Naive thymus-derived CD8-positive, alpha-beta T cell (primary cell): ENCODE measurements at regions not wholly inside any gene's neighbourhood (a gene's known extent, or its start where the extent isn't known, plus 50 kb on each side); places are given as distances from the start of the nearest gene placed in this dataset.
A peak's percentile ranks its signal among the peaks of the same experiment; 100 is the strongest.
"Not testable (repeated sequence)": the region's sequence is repeated elsewhere in the genome, so short reads cannot be mapped to it uniquely, and the experiment has no call there.

Experiments
- ATAC-seq, 2 donors: fragments of 150-1000 bp; cut with Tn5 transposase in 1 of 2; sonication (Bioruptor Pico), chemical (Tn5 transposase) in 1 of 2; 1 replicate in 1 of 2; 2 replicates in 1 of 2; pipeline ENCODE4 v1.10.0; 2021; ENCODE audit warnings: mild to moderate bottlenecking in 2 of 2, moderate library complexity in 2 of 2
- POLR2A ChIA-PET: fragments of 350-600 bp; sonication (Branson Sonifier 250); formaldehyde crosslinking; loops from one replicate; lab custom pipeline; 2021; ENCODE audit warnings: antibody characterized with exemption; lab: Charles Lee
- DNase-seq, 10 donors: peaks; one replicate each; pipeline versions ENCODE4 v3.0.0 to v3.0.0-alpha.2; 2020 to 2022
- H3K27ac Mint-ChIP-seq, 10 donors: one replicate each; pipeline ENCODE4 v1.8.0; 2020 to 2022; ENCODE audit warnings: mild to moderate bottlenecking in 10 of 10, mixed read lengths in 10 of 10, moderate library complexity in 4 of 10, inconsistent platforms in 1 of 10
- H3K27me3 Mint-ChIP-seq, 5 donors: one replicate each; pipeline ENCODE4 v1.8.0; 2021 to 2022; ENCODE audit warnings: mixed read lengths in 5 of 5
- H3K36me3 Mint-ChIP-seq, 3 donors: one replicate each; pipeline ENCODE4 v1.8.0; 2020 to 2022; ENCODE audit warnings: mixed read lengths in 3 of 3, mild to moderate bottlenecking in 2 of 3, inconsistent platforms in 1 of 3
- H3K4me1 Mint-ChIP-seq, 4 donors: one replicate each; pipeline ENCODE4 v1.8.0; 2021 to 2022; ENCODE audit warnings: mixed read lengths in 4 of 4
- H3K4me3 Mint-ChIP-seq, 10 donors: one replicate each; pipeline ENCODE4 v1.8.0; 2020 to 2022; ENCODE audit warnings: mild to moderate bottlenecking in 10 of 10, mixed read lengths in 10 of 10, moderate library complexity in 6 of 10, inconsistent platforms in 1 of 10
- H3K9me3 Mint-ChIP-seq, 9 donors: one replicate each; pipeline ENCODE4 v1.8.0; 2020 to 2022; ENCODE audit warnings: mixed read lengths in 9 of 9, mild to moderate bottlenecking in 3 of 9, inconsistent platforms in 1 of 9, moderate library complexity in 1 of 9

DNA sequence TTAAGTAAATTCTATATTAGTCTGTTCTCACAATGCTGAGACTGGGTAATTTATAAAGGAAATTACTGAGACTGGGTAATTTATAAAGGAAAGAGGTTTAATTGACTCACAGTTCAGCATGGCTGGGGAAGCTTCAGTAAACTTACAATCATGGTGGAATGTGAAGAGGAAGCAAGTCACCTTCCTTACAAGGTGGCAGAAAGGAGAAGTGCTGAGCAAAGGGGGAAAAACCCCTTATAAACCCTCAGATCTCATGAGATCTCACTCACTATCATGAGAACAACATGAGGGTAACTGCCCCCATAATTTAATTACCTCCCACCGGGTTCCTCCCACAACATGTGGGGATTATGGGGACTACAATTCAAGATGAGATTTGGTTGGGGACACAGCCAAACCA, 422.4 kb downstream of the TNS1 start:
- ATAC-seq, H3K27me3 Mint-ChIP-seq, H3K4me1 Mint-ChIP-seq, H3K4me3 Mint-ChIP-seq, H3K36me3 Mint-ChIP-seq, POLR2A ChIA-PET, H3K27ac Mint-ChIP-seq, H3K9me3 Mint-ChIP-seq, DNase-seq: not testable (repeated sequence)

DNA sequence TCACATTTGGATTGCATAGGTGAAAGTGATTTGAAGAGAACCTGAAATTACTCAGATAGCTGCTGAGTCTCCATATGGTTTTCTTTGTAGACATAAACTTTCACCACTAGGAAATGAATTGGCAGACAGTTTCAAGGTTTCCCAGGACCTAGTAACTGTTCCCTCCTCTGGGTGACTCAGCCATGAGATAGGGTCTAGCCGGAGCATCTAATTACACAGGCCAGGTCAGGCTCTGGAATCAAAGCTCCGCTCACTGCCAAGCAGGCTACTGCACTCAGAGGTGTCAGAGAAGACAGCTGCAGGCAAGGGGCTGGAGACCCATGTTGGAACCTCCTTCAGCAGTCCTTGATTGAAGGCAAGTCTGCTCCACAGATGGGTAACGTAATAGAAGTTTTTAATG, 429.2 kb downstream of the TNS1 start:
- Mint-ChIP-seq H3K27me3 (peaks cover 0 to 2% (median 0%) of the 10 kb centered on the region in 5 donors), H3K4me3 (no peak overlapping the region), H3K36me3 (peaks cover 6 to 18% (median 10%) of the 10 kb centered on the region in 3 donors), H3K9me3 (peaks cover 0 to 4% (median 0%) of the 10 kb centered on the region in 9 donors), H3K4me1 (peaks cover 0 to 2% (median 0%) of the 10 kb centered on the region in 4 donors), H3K27ac (no peak overlapping the region)
- no peak for ATAC-seq
- POLR2A ChIA-PET = no interaction called here
- no peak for DNase-seq

DNA sequence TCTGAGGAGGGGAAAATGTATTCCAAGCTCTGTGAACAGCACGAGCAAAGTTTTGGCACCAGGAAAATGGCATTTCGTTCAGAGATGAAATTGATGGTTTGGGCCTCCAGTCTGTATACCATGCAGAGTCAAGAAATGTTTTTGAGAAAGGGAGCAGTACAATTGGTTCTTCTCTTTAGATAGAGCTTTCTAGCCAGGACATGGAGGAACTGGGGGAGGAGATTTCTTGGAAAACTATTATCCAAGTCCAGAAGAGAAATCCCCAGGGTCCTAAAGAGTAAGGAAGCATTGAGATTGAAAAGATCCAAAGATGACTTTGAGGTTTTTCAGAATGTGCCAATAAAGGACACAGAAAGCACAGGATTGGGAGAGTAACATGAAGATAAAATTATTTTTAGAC, 432.4 kb downstream of the TNS1 start:
- Mint-ChIP-seq H3K9me3 (peaks cover 0 to 4% (median 0%) of the 10 kb centered on the region in 9 donors), H3K27me3 (no peaks in the 10 kb centered on the region), H3K4me3 (no peak overlapping the region), H3K27ac (no peak overlapping the region), H3K36me3 (peaks cover 6 to 21% (median 10%) of the 10 kb centered on the region in 3 donors), H3K4me1 (peaks cover 0 to 4% (median 0%) of the 10 kb centered on the region in 4 donors)
- ATAC-seq (no peak), DNase-seq (no peak)
- POLR2A ChIA-PET = no interaction called here

DNA sequence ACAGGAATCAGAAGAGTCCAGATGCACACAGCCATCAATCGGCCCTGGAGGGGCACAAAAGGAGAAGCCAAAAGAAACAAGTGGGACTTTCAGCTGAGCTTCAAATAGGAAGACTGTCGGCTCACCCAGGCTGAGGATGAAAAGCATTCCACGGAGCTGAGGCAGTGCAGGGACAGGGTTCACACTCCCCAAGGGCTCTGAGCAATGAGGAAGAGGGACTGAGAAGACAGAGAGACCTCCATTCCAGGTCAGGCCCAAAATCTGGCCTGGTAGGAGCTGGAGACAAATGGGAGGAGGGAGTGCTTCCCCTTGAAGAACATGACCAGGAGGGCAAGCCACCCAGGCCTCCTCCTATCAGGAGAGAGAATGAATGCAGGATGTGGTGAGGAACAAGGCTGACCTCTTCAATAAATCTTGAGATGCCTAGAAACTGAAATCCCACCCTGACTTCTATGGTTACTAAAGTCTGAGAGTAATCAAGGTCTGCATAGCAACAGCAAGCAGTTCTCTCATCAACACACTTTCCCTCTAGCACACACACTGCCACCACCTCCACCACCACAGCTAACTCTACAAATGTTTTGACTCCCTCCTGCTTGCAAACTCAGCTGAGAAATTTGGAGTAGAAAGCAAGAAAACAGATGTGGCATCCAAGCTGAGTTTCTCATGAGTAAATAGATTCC, 434.4 kb downstream of the TNS1 start:
- DNase-seq (no peak), ATAC-seq (no peak)
- H3K27me3 Mint-ChIP-seq = no peaks in the 10 kb centered on the region
- H3K9me3 Mint-ChIP-seq = peaks cover 0 to 3% (median 0%) of the 10 kb centered on the region in 9 donors
- H3K4me1 Mint-ChIP-seq = peaks cover 0 to 2% (median 0%) of the 10 kb centered on the region in 4 donors
- H3K27ac Mint-ChIP-seq = no peak overlapping the region
- H3K36me3 Mint-ChIP-seq = peaks cover 5 to 33% (median 8%) of the 10 kb centered on the region in 3 donors
- POLR2A ChIA-PET = no interaction called here
- H3K4me3 Mint-ChIP-seq = no peak overlapping the region

DNA sequence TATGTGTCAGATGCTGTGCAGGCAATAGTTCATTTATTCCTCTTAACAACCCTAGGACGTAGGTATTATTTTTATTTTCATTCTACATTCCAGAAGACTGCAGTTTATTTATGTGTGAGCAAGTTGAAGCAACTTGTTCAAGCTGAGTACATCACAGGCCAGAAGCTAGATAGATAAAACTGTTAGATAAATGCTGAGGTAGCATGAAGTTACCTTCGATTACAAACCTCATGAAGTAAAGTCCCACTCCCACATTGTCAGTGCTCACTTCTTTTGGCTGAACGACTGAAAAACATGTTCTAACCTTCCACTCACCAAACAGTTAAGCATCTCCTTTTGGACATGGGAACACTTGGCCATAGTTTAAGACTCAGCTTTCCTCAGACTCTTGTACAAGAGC, 439.2 kb downstream of the TNS1 start:
- Mint-ChIP-seq H3K9me3 (peaks cover 0 to 21% (median 14%) of the 10 kb centered on the region in 9 donors), H3K27me3 (no peaks in the 10 kb centered on the region), H3K4me3 (no peak overlapping the region), H3K27ac (no peak overlapping the region), H3K36me3 (peaks cover 11 to 46% (median 20%) of the 10 kb centered on the region in 3 donors), H3K4me1 (peaks cover 0 to 2% (median 0%) of the 10 kb centered on the region in 4 donors)
- DNase-seq = no peak
- POLR2A ChIA-PET = no interaction called here
- ATAC-seq = no peak

DNA sequence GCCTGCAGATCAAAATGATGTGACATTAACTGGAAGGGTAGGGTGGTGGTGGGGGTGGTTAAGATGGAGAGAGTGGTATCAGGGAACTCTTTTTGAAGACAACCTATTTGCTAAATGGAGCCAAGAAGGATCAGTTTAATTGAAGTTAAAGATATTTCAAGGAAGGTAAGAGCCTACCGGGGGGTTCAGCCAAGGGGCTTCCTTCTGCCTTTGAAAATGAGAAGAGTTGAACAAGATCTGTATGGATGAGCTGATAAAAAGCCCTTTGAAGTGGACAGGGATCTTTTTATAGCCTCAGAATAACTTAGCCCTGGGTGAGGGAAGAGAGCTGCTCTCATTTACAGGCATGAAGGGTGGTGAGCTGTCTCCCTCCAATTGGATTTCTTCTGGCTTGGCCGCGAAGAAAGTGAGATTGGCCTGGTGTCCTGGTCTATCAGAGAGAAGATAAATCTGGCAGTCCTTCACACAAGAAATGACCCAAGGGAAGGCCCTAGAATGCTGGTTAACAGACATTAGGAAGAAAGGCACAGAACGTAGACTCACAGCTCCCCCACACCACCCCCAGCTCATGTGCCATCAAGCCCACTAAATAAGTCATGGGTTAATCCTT, 439.8 kb downstream of the TNS1 start:
- no peak overlapping the region for H3K4me3 Mint-ChIP-seq

DNA sequence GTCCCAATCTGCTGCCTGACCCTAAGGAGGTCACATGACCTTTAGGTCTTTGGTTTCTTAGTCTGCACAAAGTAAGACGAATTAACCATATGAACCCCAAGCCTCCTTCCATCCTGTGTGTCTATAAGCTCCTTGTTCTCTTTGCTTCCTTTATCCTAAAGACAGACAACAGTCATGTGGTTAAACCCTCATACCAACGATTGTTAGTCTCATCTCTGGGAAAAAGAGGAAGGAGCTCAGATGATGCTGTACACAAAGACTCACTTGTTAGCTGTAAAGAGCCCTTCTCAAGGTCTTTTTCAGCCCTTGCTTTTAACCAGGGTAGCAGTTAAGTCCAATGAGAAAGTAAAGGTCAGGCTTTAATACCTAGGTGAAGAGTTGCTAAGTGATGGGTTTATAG, 443.7 kb downstream of the TNS1 start:
- H3K4me3 Mint-ChIP-seq = no peak overlapping the region
- no peak overlapping the region for H3K27ac Mint-ChIP-seq
- peaks cover 11 to 30% (median 20%) of the 10 kb centered on the region in 3 donors for H3K36me3 Mint-ChIP-seq
- peaks cover 0 to 21% (median 14%) of the 10 kb centered on the region in 9 donors for H3K9me3 Mint-ChIP-seq
- no peak for DNase-seq
- POLR2A ChIA-PET = no interaction called here
- ATAC-seq = no peak
- H3K27me3 Mint-ChIP-seq = no peaks in the 10 kb centered on the region
- H3K4me1 Mint-ChIP-seq = peaks cover 10 to 14% (median 13%) of the 10 kb centered on the region in 4 donors

More for the DNA sequence above, 439.8 kb downstream of the TNS1 start:
- Mint-ChIP-seq H3K27ac (no peak overlapping the region), H3K4me1 (peaks cover 0 to 5% (median 0%) of the 10 kb centered on the region in 4 donors), H3K9me3 (peaks cover 0 to 21% (median 14%) of the 10 kb centered on the region in 9 donors), H3K36me3 (peaks cover 13 to 45% (median 20%) of the 10 kb centered on the region in 3 donors), H3K27me3 (no peaks in the 10 kb centered on the region)
- DNase-seq (no peak), ATAC-seq (no peak)
- POLR2A ChIA-PET = no interaction called here

DNA sequence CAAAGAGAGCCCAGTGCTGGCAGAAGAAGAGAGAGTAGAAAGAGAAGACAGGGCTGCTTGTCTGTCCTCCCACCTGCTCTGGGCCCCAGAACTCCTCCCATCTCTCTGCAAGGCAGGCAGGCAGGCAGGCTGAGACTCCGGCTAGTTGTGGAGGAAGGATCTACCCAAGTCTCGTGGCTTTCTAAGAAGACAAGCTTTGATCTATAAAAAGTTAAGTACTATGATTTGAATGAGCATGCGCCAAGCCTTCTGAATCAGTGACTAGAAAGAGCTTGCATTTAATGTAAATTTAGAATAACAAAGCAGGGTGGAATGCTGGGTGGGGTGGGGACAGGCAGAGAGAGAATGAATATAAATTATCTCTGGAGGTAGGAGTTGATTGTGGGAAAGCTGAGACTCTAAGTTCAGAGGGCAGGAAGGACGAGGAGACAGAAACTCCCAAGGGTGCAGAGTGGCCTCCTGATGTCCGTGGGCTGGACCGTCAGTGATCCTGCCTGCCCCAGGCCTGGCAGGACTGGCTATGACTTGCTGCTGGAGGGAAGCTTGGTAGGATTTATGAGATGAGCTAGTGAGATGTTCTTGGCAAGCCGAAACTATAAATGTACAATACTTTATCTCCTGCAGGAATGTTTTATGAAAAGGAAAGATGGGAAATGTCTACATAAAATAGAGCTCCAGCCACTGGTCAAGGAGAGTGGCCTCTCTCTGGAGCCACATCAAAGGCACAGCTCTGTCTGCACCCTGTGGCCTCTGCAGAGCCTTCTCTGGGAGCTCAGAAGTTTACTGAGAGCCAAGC, 447.5 kb downstream of the TNS1 start:
- peak; percentile 54 to 65 for ATAC-seq
- no peaks in the 10 kb centered on the region for H3K27me3 Mint-ChIP-seq

DNA sequence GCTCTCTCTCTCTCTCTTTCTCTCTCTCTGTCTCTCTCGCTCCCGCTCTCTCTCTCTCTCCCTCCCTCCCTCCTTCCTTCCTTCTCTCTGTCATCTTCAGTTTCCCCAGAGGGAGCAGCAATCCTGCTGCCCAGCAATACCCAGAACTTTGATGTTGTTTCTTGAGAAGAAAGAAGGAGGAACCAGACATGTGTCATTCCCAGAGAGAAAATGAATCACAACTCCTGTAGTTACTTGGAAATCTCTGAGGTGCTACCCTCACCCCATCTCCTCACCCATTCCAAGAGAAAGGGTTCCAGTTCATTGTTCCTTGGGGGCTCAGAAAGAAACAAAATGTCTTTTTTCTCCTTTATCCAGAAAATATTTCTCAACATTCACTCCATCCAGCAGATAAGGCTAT, 449.1 kb downstream of the TNS1 start:
- Mint-ChIP-seq H3K4me1 (peaks cover 10 to 16% (median 13%) of the 10 kb centered on the region in 4 donors), H3K9me3 (no peaks in the 10 kb centered on the region), H3K4me3 (no peak overlapping the region), H3K36me3 (peaks cover 0 to 3% (median 2%) of the 10 kb centered on the region in 3 donors), H3K27me3 (no peaks in the 10 kb centered on the region), H3K27ac (peak overlapping the region in 4 of 10 donors; percentile 4 to 48 (median 34))
- POLR2A ChIA-PET = no interaction called here
- DNase-seq (no peak), ATAC-seq (no peak)

More for the DNA sequence above, 447.5 kb downstream of the TNS1 start:
- Mint-ChIP-seq H3K36me3 (peaks cover 0 to 3% (median 2%) of the 10 kb centered on the region in 3 donors), H3K9me3 (peaks cover 0 to 4% (median 0%) of the 10 kb centered on the region in 9 donors), H3K4me1 (peaks cover 10 to 16% (median 13%) of the 10 kb centered on the region in 4 donors), H3K4me3 (peak overlapping the region in 2 of 10 donors; percentile 15 to 21), H3K27ac (peak overlapping the region in 7 of 10 donors; percentile 9 to 68 (median 32))
- peak in 4 of 10 donors; percentile 5 to 31 (median 20) for DNase-seq
- POLR2A ChIA-PET = no interaction called here

DNA sequence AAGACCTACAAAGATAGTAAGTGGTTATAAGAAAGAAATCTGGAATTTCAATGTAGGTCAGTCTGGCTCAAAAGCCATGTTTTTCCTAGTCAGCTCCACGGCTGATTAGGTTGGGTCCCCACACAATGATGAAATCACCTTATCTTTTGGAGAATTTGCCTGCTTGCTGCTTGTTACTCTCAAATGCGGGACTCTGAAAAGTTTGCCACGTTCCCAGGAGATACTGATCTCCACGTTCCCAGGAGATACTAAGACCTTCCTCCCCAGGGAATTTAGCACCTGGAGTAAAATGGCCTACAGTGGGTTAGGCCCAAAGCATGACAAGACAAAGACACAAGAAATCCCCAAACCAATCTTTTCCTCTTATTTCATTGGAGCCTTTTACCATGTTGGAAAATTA, 449.6 kb downstream of the TNS1 start:
- H3K36me3 Mint-ChIP-seq = peaks cover 0 to 3% (median 0%) of the 10 kb centered on the region in 3 donors
- POLR2A ChIA-PET = no interaction called here
- no peaks in the 10 kb centered on the region for H3K27me3 Mint-ChIP-seq
- H3K4me3 Mint-ChIP-seq = no peak overlapping the region
- DNase-seq (no peak), ATAC-seq (no peak)
- H3K27ac Mint-ChIP-seq = peak overlapping the region in 1 of 10 donors; percentile 1
- H3K9me3 Mint-ChIP-seq = no peaks in the 10 kb centered on the region
- peaks cover 10 to 14% (median 13%) of the 10 kb centered on the region in 4 donors for H3K4me1 Mint-ChIP-seq

DNA sequence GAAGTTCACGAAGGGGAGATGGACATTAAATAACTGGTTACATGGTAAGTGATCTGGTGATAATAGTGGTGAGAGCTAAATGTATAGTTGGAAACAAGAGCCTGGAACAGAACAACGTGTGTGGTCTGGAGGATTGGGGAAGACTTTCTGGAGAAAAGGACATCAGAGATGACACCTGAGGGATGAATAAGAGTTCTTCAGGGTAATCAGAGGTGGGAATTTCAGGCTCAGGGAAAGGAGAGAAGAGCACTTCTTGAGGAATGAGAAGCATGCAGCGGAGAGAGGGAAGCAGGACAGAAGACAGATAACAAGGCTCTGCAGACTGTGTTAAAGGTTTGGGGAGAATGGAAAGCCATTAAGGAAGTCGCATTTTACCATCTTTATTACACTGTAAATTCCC, 450.7 kb downstream of the TNS1 start:
- no peak overlapping the region for H3K27ac Mint-ChIP-seq
- no peaks in the 10 kb centered on the region for H3K9me3 Mint-ChIP-seq

DNA sequence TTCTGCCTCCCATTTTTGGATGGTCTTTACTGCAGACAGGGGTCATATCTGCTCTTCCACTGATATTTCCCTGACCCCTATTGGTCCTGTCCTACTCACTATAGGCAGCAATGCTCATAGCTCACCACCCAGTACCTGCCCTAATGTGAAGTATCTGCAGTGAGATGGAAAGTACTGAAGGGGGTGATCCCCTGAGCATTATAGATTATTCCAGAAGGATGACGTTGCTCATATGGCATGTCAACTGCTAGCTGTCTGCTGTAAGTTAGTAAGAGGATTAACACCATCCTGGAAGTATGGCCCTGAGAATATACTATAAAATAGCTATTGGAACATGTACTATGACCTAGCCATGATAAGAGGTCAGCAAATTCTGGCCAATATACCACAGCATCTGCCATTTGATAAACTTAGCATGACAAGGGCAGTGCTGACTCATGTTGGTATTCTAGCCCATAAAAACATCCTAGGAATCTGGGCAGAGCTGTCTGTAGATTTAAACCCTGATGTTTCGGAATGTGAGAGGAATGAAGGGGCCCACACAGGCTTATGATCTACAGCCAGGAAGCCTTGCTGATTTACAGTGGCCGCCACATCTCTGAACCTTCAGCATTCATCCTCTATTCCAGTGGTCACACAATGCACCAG, 451.4 kb downstream of the TNS1 start:
- Mint-ChIP-seq H3K4me3 (no peak overlapping the region), H3K4me1 (peaks cover 10 to 14% (median 13%) of the 10 kb centered on the region in 4 donors), H3K27ac (no peak overlapping the region), H3K27me3 (no peaks in the 10 kb centered on the region), H3K9me3 (peaks cover 0 to 4% (median 0%) of the 10 kb centered on the region in 9 donors), H3K36me3 (peaks cover 0 to 4% (median 1%) of the 10 kb centered on the region in 3 donors)
- DNase-seq = no peak
- no peak for ATAC-seq
- POLR2A ChIA-PET = no interaction called here

More for the DNA sequence above, 450.7 kb downstream of the TNS1 start:
- no peak for ATAC-seq
- H3K36me3 Mint-ChIP-seq = peaks cover 0 to 3% (median 0%) of the 10 kb centered on the region in 3 donors
- DNase-seq = no peak
- POLR2A ChIA-PET = no interaction called here
- H3K4me1 Mint-ChIP-seq = peaks cover 10 to 14% (median 13%) of the 10 kb centered on the region in 4 donors
- no peaks in the 10 kb centered on the region for H3K27me3 Mint-ChIP-seq
- no peak overlapping the region for H3K4me3 Mint-ChIP-seq
